ENCODE measurements at regions not wholly inside any gene's neighbourhood (a gene's known extent, or its start where the extent isn't known, plus 50 kb on each side); places are given as distances from the start of the nearest gene placed in this dataset.
A peak's percentile ranks its signal among the peaks of the same experiment; 100 is the strongest.

- Histone ChIP-seq H3K9ac (ENCODE audit: low read depth in 1 of 2, low read length in 2 of 2) (no peak overlapping the region), H3K36me3 (ENCODE audit: control insufficient read depth in 4 of 4, insufficient read depth in 3 of 4, low read depth in 1 of 4, low read length in 3 of 4) (no peaks in the 10 kb centered on the region), H3K27me3 (ENCODE audit: control insufficient read depth in 4 of 4, insufficient read depth in 4 of 4, low read length in 3 of 4) (no peaks in the 10 kb centered on the region), H3K9me3 (ENCODE audit: control insufficient read depth in 4 of 4, low read length in 3 of 4) (no peaks in the 10 kb centered on the region), H3K4me1 (ENCODE audit: control insufficient read depth in 4 of 4, insufficient read depth in 4 of 4, low read length in 3 of 4) (no peaks in the 10 kb centered on the region), H3K27ac (ENCODE audit: low read depth in 1 of 2, low read length in 2 of 2) (no peak overlapping the region), H3K4me3 (ENCODE audit: low read depth in 1 of 3, low read length in 3 of 3) (no peak overlapping the region)
- WGBS, result 67% methylated on average over 4 of the region's 4 CpGs
- DNase-seq (ENCODE audit: low spot score), result no peak
- TF ChIP-seq NR2F2 (IDR thresholded peaks at IDR 0.05), result no peak
- TF ChIP-seq, protein P1, sequence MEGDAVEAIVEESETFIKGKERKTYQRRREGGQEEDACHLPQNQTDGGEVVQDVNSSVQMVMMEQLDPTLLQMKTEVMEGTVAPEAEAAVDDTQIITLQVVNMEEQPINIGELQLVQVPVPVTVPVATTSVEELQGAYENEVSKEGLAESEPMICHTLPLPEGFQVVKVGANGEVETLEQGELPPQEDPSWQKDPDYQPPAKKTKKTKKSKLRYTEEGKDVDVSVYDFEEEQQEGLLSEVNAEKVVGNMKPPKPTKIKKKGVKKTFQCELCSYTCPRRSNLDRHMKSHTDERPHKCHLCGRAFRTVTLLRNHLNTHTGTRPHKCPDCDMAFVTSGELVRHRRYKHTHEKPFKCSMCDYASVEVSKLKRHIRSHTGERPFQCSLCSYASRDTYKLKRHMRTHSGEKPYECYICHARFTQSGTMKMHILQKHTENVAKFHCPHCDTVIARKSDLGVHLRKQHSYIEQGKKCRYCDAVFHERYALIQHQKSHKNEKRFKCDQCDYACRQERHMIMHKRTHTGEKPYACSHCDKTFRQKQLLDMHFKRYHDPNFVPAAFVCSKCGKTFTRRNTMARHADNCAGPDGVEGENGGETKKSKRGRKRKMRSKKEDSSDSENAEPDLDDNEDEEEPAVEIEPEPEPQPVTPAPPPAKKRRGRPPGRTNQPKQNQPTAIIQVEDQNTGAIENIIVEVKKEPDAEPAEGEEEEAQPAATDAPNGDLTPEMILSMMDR (IDR thresholded peaks at IDR 0.05; ENCODE audit: low read depth, low read length, missing input control), result no peak
- peak in 1 of 2 donors; percentile 33 for TF ChIP-seq HNF4A (conservative IDR thresholded peaks at IDR 0.05)
- TF ChIP-seq HNF4G (IDR thresholded peaks at IDR 0.05), result no peak
- no peak for TF ChIP-seq REST (IDR thresholded peaks at IDR 0.05)
- TF ChIP-seq JUND (IDR thresholded peaks at IDR 0.05), result no peak
Observed at GRCh38 chr2:228919808-228920207, 351.3 kb downstream of the PID1 start.

DNA sequence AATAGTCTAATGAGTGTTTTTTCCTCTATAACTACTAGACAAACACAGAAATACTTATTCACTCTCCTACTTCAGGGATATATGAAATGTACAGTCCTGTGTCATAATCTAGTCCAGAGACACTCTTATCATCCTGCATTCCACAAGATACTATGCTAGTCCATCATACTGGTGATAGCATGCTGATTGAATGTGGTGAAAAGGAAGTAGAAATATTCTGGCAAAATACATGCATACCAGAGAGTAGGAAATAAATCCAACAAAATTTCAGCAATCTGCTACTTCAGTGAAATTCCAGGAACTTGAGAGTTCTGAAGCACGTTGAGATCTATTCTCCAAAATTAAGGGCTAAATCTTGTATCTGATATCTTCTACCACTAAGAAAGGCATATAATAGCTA, 353.9 kb downstream of the PID1 start:
- Histone ChIP-seq H3K4me3 (ENCODE audit: low read depth in 1 of 3, low read length in 3 of 3) (no peak overlapping the region), H3K9me3 (ENCODE audit: control insufficient read depth in 4 of 4, low read length in 3 of 4) (no peaks in the 10 kb centered on the region), H3K27me3 (ENCODE audit: control insufficient read depth in 4 of 4, insufficient read depth in 4 of 4, low read length in 3 of 4) (no peaks in the 10 kb centered on the region), H3K36me3 (ENCODE audit: control insufficient read depth in 4 of 4, insufficient read depth in 3 of 4, low read depth in 1 of 4, low read length in 3 of 4) (no peaks in the 10 kb centered on the region), H3K9ac (ENCODE audit: low read depth in 1 of 2, low read length in 2 of 2) (no peak overlapping the region), H3K4me1 (ENCODE audit: control insufficient read depth in 4 of 4, insufficient read depth in 4 of 4, low read length in 3 of 4) (no peaks in the 10 kb centered on the region), H3K27ac (ENCODE audit: low read depth in 1 of 2, low read length in 2 of 2) (no peak overlapping the region)
- TF ChIP-seq REST (IDR thresholded peaks at IDR 0.05) (no peak), FOXA2 (IDR thresholded peaks at IDR 0.05) (no peak), TAF1 (conservative IDR thresholded peaks at IDR 0.05) (no peak), YY1 (IDR thresholded peaks at IDR 0.05) (no peak), NR2F2 (IDR thresholded peaks at IDR 0.05) (no peak), FOXA1 (IDR thresholded peaks at IDR 0.05) (no peak), EGR1 (IDR thresholded peaks at IDR 0.05; ENCODE audit: low read depth in 2 of 2) (no peak), RXRA (IDR thresholded peaks at IDR 0.05) (no peak), HNF4A (conservative IDR thresholded peaks at IDR 0.05) (no peak), SP1 (IDR thresholded peaks at IDR 0.05) (no peak), RAD21 (IDR thresholded peaks at IDR 0.05) (no peak), ATF3 (IDR thresholded peaks at IDR 0.05) (no peak), JUND (IDR thresholded peaks at IDR 0.05) (no peak), HNF4G (IDR thresholded peaks at IDR 0.05) (no peak), GABPA (IDR thresholded peaks at IDR 0.05 in 1 of 2, conservative IDR thresholded peaks at IDR 0.05 in 1 of 2) (no peak)
- TF ChIP-seq, protein P1 (IDR thresholded peaks at IDR 0.05; ENCODE audit: low read depth, low read length, missing input control), result no peak
- TF ChIP-seq, protein P2, sequence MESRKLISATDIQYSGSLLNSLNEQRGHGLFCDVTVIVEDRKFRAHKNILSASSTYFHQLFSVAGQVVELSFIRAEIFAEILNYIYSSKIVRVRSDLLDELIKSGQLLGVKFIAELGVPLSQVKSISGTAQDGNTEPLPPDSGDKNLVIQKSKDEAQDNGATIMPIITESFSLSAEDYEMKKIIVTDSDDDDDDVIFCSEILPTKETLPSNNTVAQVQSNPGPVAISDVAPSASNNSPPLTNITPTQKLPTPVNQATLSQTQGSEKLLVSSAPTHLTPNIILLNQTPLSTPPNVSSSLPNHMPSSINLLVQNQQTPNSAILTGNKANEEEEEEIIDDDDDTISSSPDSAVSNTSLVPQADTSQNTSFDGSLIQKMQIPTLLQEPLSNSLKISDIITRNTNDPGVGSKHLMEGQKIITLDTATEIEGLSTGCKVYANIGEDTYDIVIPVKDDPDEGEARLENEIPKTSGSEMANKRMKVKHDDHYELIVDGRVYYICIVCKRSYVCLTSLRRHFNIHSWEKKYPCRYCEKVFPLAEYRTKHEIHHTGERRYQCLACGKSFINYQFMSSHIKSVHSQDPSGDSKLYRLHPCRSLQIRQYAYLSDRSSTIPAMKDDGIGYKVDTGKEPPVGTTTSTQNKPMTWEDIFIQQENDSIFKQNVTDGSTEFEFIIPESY (IDR thresholded peaks at IDR 0.05), result no peak
- TF ChIP-seq, protein P3, sequence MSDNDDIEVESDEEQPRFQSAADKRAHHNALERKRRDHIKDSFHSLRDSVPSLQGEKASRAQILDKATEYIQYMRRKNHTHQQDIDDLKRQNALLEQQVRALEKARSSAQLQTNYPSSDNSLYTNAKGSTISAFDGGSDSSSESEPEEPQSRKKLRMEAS (IDR thresholded peaks at IDR 0.05), result no peak
- 49% methylated on average over 1 of the region's 1 CpG for WGBS
- no peak for DNase-seq (ENCODE audit: low spot score)

Measured in liver (tissue), 8 donors.